ENCODE measurements at regions not wholly inside any gene's neighbourhood (a gene's known extent, or its start where the extent isn't known, plus 50 kb on each side); places are given as distances from the start of the nearest gene placed in this dataset.
A peak's percentile ranks its signal among the peaks of the same experiment; 100 is the strongest.

DNA sequence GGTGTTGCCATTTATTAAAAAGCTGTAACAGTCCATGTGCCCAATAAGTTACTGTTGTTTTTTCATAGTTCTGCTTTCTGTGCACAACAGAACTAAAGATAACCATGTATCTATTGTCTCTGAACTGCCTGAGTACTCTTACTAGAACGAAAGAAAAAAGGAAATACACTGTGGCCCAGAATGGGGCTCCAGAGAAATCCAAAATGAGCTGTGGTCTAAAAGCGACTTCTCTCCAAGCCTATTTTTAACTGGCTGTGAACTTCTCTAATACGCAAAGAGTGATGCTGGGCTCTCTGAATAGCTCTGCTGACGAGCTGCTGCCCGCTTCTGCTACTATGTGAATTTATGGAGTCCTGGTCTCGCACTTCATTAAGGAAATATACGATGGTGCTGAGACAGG, 56.2 kb upstream of the LPP start:
- no peaks in the 10 kb centered on the region for H4K20me1 ChIP-seq (ENCODE audit: insufficient read depth, low read length)
- peak overlapping the region; percentile 41 for H3K4me3 ChIP-seq (ENCODE audit: low read depth, low read length, poor library complexity, severe bottlenecking)
- H3K9me3 ChIP-seq (ENCODE audit: low read length) = peaks cover 19% of the 10 kb centered on the region; the same call in 1 of the 2 replicates
- peak; percentile 90 for DNase-seq (ENCODE audit: low spot score)
- ChIA-PET POLR2A (interaction anchor here (0.5 to 6.9 kb wide), 22 partner anchors 9 to 300 kb away, joined by 3 to 85 read pairs (median 4); no protein-coding TSS in a partner anchor), CTCF (ENCODE audit: unreplicated experiment) (interaction anchor here (0.6 to 1.3 kb wide), 4 partner anchors 9 to 108 kb away, joined by 3 to 4 read pairs (median 3); no protein-coding TSS in a partner anchor)
- H3K9me2 ChIP-seq (ENCODE audit: insufficient read depth, low read length) = no peaks in the 10 kb centered on the region
- peak overlapping the region; percentile 81 for H3K27ac ChIP-seq (ENCODE audit: low read depth, low read length, poor library complexity, severe bottlenecking)
- peaks cover 52% of the 10 kb centered on the region for H3K4me1 ChIP-seq (ENCODE audit: insufficient read depth, low read length, poor library complexity, severe bottlenecking)
- no TSS peak for BruUV-seq (replicated peaks)
- TF ChIP-seq EZH2phosphoT487 (IDR thresholded peaks at IDR 0.05; ENCODE audit: borderline replicate concordance, low read depth, low read length) = no peak
- TF ChIP-seq, protein P1, sequence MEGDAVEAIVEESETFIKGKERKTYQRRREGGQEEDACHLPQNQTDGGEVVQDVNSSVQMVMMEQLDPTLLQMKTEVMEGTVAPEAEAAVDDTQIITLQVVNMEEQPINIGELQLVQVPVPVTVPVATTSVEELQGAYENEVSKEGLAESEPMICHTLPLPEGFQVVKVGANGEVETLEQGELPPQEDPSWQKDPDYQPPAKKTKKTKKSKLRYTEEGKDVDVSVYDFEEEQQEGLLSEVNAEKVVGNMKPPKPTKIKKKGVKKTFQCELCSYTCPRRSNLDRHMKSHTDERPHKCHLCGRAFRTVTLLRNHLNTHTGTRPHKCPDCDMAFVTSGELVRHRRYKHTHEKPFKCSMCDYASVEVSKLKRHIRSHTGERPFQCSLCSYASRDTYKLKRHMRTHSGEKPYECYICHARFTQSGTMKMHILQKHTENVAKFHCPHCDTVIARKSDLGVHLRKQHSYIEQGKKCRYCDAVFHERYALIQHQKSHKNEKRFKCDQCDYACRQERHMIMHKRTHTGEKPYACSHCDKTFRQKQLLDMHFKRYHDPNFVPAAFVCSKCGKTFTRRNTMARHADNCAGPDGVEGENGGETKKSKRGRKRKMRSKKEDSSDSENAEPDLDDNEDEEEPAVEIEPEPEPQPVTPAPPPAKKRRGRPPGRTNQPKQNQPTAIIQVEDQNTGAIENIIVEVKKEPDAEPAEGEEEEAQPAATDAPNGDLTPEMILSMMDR (conservative IDR thresholded peaks at IDR 0.05; ENCODE audit: low read length) = no peak
- intact Hi-C loops (cut with micrococcal nuclease; ENCODE audit: unreplicated experiment) = no loop called here
- H3K4me2 ChIP-seq (ENCODE audit: low read length) = peak overlapping the region; percentile 72
- peak overlapping the region; percentile 50; the same call in 1 of the 2 replicates for H2AFZ ChIP-seq (ENCODE audit: low read length)
- no peaks in the 10 kb centered on the region for H3K79me2 ChIP-seq (ENCODE audit: insufficient read depth, low read depth, low read length)
- H3K36me3 ChIP-seq (ENCODE audit: insufficient read depth, low read length) = no peaks in the 10 kb centered on the region; the same call in 1 of the 2 replicates

DNA sequence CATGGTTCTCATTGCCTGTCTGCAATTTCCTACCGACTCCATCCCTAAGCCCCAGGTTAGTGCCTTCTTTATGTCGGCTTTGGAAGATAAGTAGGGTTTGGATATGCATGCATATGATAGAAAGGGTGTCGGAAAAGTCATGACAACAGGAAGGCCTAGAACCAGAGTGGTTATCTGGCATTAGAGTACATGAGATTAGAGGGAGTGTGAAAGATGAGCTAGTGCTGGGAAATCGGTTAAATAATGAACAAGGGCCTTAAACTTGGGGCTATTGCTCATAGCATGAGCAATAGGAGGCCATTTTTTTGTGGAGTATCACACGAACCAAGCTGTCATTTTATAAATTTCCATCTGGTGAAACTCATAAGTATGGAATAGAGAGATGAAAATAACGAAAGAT, 54.0 kb upstream of the LPP start:
- POLR2A ChIA-PET = interaction anchor here (0.8 to 6.9 kb wide), 6 partner anchors 7 to 154 kb away, joined by 3 to 85 read pairs (median 4); no protein-coding TSS in a partner anchor

More for the DNA sequence above, 54.0 kb upstream of the LPP start:
- peaks cover 19% of the 10 kb centered on the region; the same call in 1 of the 2 replicates for H3K9me3 ChIP-seq (ENCODE audit: low read length)
- intact Hi-C loops (cut with micrococcal nuclease; ENCODE audit: unreplicated experiment) = no loop called here
- H4K20me1 ChIP-seq (ENCODE audit: insufficient read depth, low read length) = no peaks in the 10 kb centered on the region
- no peak overlapping the region for H3K4me2 ChIP-seq (ENCODE audit: low read length)
- no peaks in the 10 kb centered on the region; the same call in 1 of the 2 replicates for H3K36me3 ChIP-seq (ENCODE audit: insufficient read depth, low read length)
- TF ChIP-seq, protein P1 (conservative IDR thresholded peaks at IDR 0.05; ENCODE audit: low read length) = no peak
- TF ChIP-seq EZH2phosphoT487 (IDR thresholded peaks at IDR 0.05; ENCODE audit: borderline replicate concordance, low read depth, low read length) = no peak
- no peak overlapping the region for H3K27ac ChIP-seq (ENCODE audit: low read depth, low read length, poor library complexity, severe bottlenecking)
- H2AFZ ChIP-seq (ENCODE audit: low read length) = no peak overlapping the region
- H3K4me3 ChIP-seq (ENCODE audit: low read depth, low read length, poor library complexity, severe bottlenecking) = no peak overlapping the region
- DNase-seq (ENCODE audit: low spot score) = no peak
- peaks cover 49% of the 10 kb centered on the region for H3K4me1 ChIP-seq (ENCODE audit: insufficient read depth, low read length, poor library complexity, severe bottlenecking)
- no peaks in the 10 kb centered on the region for H3K9me2 ChIP-seq (ENCODE audit: insufficient read depth, low read length)
- no TSS peak for BruUV-seq (replicated peaks)
- CTCF ChIA-PET (ENCODE audit: unreplicated experiment) = interaction anchor here (1.2 to 1.5 kb wide), 3 partner anchors 11 to 22 kb away, joined by 3 to 4 read pairs (median 3); no protein-coding TSS in a partner anchor
- no peaks in the 10 kb centered on the region for H3K79me2 ChIP-seq (ENCODE audit: insufficient read depth, low read depth, low read length)
